ENCODE measurements at regions not wholly inside any gene's neighbourhood (a gene's known extent, or its start where the extent isn't known, plus 50 kb on each side); places are given as distances from the start of the nearest gene placed in this dataset.

DNA sequence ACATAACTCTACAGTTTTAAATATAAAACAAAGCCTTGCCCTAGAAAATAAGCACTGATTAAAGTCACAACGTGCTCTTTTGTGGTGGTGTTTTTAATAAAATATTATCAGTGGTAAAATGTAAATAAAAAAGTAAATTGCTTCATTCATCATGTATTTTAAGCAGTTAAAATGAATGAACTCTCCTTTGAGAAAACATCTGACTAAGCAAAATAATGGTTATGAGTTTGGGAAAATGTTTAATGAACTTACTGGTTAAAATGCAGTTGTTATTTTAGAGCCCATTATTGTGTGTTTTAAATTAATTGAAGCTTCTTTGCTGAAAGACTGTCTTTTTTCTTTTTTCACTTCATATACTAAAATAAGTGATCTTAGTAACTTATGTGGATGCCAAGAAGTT lies 1007.5 kb upstream of the ARRDC3 start:
- no peak for TF ChIP-seq GATA2 (IDR thresholded peaks at IDR 0.05; ENCODE audit: low read depth, low read length)
- TF ChIP-seq GATA3 (IDR thresholded peaks at IDR 0.05; ENCODE audit: low read depth, low read length): no peak
